ENCODE measurements at regions not wholly inside any gene's neighbourhood (a gene's known extent, or its start where the extent isn't known, plus 50 kb on each side); places are given as distances from the start of the nearest gene placed in this dataset.
"Not testable (repeated sequence)": the region's sequence is repeated elsewhere in the genome, so short reads cannot be mapped to it uniquely, and the experiment has no call there.

DNA sequence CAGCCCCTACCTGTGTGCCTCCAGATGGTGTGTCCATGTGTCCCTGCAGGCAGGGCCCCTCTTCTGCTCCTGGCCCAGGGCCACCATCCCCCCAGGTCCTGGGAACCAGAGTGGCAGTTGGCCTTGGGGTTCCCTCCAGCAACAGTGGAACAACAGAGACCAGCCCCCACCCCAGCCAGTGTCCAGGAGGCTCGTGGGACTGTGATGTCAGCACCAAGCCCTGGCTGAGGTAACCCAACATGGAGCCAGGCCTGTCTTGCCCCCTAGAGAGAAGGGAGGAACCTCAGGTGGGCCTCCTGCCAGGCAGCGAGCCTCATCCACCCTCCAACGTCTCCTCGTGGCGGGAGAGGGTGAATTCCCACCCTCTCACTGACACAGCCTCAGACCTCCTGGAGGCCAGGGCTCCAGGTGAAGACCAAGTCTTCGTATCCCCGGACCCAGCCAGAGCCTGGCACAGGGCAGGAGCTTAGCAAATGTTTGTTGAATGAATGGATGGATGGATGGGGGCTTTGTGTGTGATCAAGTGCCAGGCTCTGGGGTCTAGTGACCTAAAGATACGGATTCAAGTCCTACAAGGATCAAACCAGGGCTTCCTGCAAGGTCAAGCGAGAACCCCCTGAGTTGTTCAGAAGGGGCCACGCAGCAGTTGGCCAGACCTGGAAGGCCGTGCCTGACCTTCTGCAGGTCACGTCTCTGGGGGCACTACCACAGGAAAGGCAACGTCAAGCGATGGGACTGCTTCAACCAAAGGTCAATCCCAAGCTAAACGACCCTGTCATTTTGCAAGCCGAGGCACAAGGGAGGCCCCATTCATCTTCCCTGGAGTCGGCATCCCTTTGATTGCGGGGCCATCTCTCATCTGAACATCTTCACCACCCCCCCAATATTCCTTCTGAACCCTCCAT lies 204.7 kb downstream of the TBC1D2B start:
- TF ChIP-seq, protein P1, sequence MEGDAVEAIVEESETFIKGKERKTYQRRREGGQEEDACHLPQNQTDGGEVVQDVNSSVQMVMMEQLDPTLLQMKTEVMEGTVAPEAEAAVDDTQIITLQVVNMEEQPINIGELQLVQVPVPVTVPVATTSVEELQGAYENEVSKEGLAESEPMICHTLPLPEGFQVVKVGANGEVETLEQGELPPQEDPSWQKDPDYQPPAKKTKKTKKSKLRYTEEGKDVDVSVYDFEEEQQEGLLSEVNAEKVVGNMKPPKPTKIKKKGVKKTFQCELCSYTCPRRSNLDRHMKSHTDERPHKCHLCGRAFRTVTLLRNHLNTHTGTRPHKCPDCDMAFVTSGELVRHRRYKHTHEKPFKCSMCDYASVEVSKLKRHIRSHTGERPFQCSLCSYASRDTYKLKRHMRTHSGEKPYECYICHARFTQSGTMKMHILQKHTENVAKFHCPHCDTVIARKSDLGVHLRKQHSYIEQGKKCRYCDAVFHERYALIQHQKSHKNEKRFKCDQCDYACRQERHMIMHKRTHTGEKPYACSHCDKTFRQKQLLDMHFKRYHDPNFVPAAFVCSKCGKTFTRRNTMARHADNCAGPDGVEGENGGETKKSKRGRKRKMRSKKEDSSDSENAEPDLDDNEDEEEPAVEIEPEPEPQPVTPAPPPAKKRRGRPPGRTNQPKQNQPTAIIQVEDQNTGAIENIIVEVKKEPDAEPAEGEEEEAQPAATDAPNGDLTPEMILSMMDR (IDR thresholded peaks at IDR 0.05; ENCODE audit: low read length), result not testable (repeated sequence)
- not testable (repeated sequence) for TF ChIP-seq EZH2phosphoT487 (IDR thresholded peaks at IDR 0.05; ENCODE audit: low read length); EZH2 (optimal IDR thresholded peaks at IDR 0.05; ENCODE audit: low read depth, low read length)

All from MM.1S (cell line).